ENCODE measurements at regions not wholly inside any gene's neighbourhood (a gene's known extent, or its start where the extent isn't known, plus 50 kb on each side); places are given as distances from the start of the nearest gene placed in this dataset.

GRCh38 chr5:19334278-19334677 lies 653.7 kb downstream of the CDH18 start:
- no peak for DNase-seq (ENCODE audit: low read depth, low spot score)
- H3K4me3 ChIP-seq (ENCODE audit: low read length), result no peak overlapping the region

GRCh38 chr5:19342942-19343341 lies 645.1 kb downstream of the CDH18 start:
- DNase-seq (ENCODE audit: low read depth, low spot score), result no peak
- H3K4me3 ChIP-seq (ENCODE audit: low read length), result no peak overlapping the region

- H3K4me3 ChIP-seq (ENCODE audit: low read length), result no peak overlapping the region
- no peak for DNase-seq (ENCODE audit: low read depth, low spot score)
These were observed 635.9 kb downstream of the CDH18 start for GRCh38 chr5:19352120-19352519.

- no peak overlapping the region for H3K4me3 ChIP-seq (ENCODE audit: low read length)
- DNase-seq (ENCODE audit: low read depth, low spot score), result no peak
These were observed 619.0 kb downstream of the CDH18 start for GRCh38 chr5:19369048-19369447.

GRCh38 chr5:19369561-19369960 lies 618.4 kb downstream of the CDH18 start:
- H3K4me3 ChIP-seq (ENCODE audit: low read length), result no peak overlapping the region
- no peak for DNase-seq (ENCODE audit: low read depth, low spot score)

- no peak for DNase-seq (ENCODE audit: low read depth, low spot score)
- no peak overlapping the region for H3K4me3 ChIP-seq (ENCODE audit: low read length)
These were observed 617.2 kb downstream of the CDH18 start for GRCh38 chr5:19370655-19371386.

- no peak overlapping the region for H3K4me3 ChIP-seq (ENCODE audit: low read length)
- no peak for DNase-seq (ENCODE audit: low read depth, low spot score)
These were observed 599.6 kb downstream of the CDH18 start for GRCh38 chr5:19388391-19388790.

- H3K4me3 ChIP-seq (ENCODE audit: low read length), result no peak overlapping the region
- DNase-seq (ENCODE audit: low read depth, low spot score), result no peak
These were observed 587.0 kb downstream of the CDH18 start for GRCh38 chr5:19401032-19401431.

- DNase-seq (ENCODE audit: low read depth, low spot score), result no peak
- no peak overlapping the region for H3K4me3 ChIP-seq (ENCODE audit: low read length)
These were observed 581.2 kb downstream of the CDH18 start for GRCh38 chr5:19406576-19407365.

GRCh38 chr5:19408149-19408548 lies 579.9 kb downstream of the CDH18 start:
- H3K4me3 ChIP-seq (ENCODE audit: low read length), result no peak overlapping the region
- DNase-seq (ENCODE audit: low read depth, low spot score), result no peak

GRCh38 chr5:19411936-19412335 lies 576.1 kb downstream of the CDH18 start:
- H3K4me3 ChIP-seq (ENCODE audit: low read length), result no peak overlapping the region
- no peak for DNase-seq (ENCODE audit: low read depth, low spot score)
